ENCODE measurements at regions not wholly inside any gene's neighbourhood (a gene's known extent, or its start where the extent isn't known, plus 50 kb on each side); places are given as distances from the start of the nearest gene placed in this dataset.

DNA sequence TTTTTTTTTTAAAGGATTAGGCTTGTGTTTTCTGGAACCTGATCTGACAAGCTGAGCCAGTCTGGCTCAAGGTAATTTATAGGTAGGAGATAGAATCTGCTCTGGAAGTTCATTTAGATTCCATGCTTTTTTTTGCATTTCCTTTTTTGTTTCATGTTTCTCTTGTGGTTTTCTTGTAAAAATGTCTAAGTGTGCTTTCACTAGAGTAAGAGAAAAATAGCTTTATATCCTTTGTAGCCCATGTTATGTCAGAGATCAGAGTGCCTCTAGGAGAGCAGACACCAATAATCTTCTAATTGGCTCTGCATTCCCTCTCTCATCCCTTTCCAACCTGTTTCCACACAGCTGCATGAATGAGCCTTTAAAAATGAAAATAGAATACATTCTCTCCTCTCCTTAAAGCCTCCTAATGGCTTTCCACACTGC lies 389.8 kb upstream of the KCNMB2 start:
- TF ChIP-seq, protein P1, sequence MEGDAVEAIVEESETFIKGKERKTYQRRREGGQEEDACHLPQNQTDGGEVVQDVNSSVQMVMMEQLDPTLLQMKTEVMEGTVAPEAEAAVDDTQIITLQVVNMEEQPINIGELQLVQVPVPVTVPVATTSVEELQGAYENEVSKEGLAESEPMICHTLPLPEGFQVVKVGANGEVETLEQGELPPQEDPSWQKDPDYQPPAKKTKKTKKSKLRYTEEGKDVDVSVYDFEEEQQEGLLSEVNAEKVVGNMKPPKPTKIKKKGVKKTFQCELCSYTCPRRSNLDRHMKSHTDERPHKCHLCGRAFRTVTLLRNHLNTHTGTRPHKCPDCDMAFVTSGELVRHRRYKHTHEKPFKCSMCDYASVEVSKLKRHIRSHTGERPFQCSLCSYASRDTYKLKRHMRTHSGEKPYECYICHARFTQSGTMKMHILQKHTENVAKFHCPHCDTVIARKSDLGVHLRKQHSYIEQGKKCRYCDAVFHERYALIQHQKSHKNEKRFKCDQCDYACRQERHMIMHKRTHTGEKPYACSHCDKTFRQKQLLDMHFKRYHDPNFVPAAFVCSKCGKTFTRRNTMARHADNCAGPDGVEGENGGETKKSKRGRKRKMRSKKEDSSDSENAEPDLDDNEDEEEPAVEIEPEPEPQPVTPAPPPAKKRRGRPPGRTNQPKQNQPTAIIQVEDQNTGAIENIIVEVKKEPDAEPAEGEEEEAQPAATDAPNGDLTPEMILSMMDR (IDR thresholded peaks at IDR 0.05), result no peak
- no peak for TF ChIP-seq POLR2A (IDR thresholded peaks at IDR 0.05)

All from thyroid gland (tissue), 4 donors.